ENCODE measurements at regions not wholly inside any gene's neighbourhood (a gene's known extent, or its start where the extent isn't known, plus 50 kb on each side); places are given as distances from the start of the nearest gene placed in this dataset.
"Not testable (repeated sequence)": the region's sequence is repeated elsewhere in the genome, so short reads cannot be mapped to it uniquely, and the experiment has no call there.

DNA sequence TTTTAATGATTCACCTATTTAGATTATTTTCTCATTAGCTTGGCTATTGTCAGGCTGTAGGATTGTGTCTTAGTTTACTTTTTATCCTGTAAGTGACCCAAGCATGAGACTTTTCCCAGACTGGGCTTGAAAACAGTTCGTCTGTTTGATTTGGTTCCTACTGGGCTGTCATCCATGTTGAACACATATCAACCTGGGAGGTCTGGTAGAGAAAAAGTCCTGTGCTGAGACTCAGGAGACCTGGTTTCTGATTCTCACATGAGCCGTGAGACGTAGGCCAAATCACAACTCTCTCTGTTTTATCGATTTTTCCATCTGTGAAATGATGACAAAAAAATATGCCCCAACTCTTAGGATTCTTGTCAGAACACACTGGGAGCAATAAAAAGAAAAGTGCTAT, 98.8 kb upstream of the GALNT15 start:
- in situ Hi-C loops (cut with HindIII; ENCODE audit: low pct_unique_long_range_greater_than_20kb, low sequenced_read_pairs) = no loop called here
- no peak for DNase-seq (ENCODE audit: low read depth, low spot score)

DNA sequence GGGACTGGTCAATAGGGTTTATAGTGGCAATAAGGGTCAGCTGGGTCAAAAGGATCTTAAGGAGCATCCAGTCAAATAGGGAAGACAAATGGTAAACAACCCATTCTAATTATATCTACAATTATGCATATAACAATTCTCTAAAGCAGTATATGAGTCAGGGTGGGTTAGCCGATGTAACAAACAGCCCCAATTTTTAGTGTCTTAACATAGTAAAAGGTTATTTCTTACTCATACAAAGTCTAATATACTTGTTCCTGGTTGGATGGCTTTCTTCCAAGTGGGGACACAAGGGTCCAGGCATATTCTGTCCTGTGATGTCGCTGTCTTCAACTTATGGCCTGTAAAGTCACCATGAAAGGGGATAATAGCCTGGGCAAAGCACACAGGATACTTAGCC, 97.9 kb upstream of the GALNT15 start:
- in situ Hi-C loops (cut with HindIII; ENCODE audit: low pct_unique_long_range_greater_than_20kb, low sequenced_read_pairs) = no loop called here
- no peak for DNase-seq (ENCODE audit: low read depth, low spot score)

DNA sequence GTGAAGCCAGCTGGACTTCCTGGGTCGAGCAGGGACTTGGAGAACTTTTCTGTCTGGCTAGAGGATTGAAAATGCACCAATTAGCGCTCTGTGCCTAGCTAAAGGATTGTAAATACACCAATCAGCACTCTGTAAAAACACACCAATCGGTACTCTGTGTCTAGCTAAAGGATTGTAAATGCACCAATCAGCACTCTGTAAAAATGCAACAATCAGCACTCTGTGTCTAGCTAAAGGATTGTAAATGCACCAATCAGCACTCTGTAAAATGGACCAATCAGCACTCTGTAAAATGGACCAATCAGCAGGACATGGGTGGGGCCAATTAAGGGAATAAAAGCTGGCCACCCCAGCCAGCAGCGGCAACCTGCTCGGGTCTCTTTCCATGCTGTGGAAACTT, 97.3 kb upstream of the GALNT15 start:
- in situ Hi-C loops (cut with HindIII; ENCODE audit: low pct_unique_long_range_greater_than_20kb, low sequenced_read_pairs); DNase-seq (ENCODE audit: low read depth, low spot score): not testable (repeated sequence)

DNA sequence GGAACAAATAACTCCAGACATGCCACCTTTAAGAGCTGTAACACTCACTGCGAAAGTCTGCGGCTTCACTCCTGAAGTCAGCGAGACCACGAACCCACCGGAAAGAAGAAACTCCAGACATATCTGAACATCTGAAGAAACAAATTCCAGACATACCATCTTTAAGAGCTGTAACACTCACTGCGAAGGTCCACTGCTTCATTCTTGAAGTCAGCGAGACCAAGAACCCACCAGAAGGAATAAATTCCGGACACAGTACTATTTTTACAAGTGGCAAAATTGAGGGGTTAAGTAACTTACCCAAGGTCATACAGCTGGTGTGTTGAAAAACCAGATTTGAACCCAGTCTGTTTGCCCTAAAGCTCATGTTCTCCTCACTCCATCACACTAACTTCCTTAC, 96.8 kb upstream of the GALNT15 start:
- in situ Hi-C loops (cut with HindIII; ENCODE audit: low pct_unique_long_range_greater_than_20kb, low sequenced_read_pairs); DNase-seq (ENCODE audit: low read depth, low spot score): not testable (repeated sequence)

DNA sequence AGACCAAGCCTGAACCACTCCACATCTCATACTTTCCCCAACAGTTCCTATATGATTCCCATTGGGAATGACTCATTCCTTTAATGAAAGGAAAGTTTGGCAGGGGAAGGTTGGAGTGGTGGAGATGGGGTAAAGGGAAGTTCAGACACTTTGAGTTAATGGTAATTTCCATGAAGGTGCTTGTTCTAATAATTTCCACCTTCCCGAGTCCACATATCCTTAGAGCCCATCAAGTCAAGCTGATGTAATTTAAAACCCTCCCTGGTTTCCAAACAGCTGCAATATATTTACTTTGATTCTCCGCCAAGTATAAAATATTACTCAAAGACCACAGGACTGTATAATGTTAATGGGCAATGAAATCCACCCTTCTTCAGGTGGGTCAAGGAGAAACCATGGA, 95.0 kb upstream of the GALNT15 start:
- DNase-seq (ENCODE audit: low read depth, low spot score) = no peak
- in situ Hi-C loops (cut with HindIII; ENCODE audit: low pct_unique_long_range_greater_than_20kb, low sequenced_read_pairs) = no loop called here

DNA sequence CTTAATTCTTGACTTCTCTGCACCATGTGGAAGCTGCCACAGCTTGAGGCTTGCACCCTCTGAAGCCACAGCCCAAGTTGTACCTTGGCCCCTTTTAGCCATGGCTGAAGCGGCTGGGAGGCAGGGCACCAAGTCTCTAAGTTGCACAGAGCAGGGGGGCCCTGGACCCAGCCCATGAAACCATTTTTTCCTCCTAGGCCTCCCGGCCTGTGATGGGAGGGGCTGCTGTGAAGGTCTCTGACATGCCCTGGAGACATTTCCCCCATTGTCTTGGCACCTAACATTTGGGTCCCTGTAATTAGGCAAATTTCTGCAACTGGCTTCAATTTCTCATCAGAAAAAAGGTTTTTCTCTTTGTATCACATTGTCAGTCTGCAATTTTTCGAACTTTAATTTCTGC, 92.8 kb upstream of the GALNT15 start:
- in situ Hi-C loops (cut with HindIII; ENCODE audit: low pct_unique_long_range_greater_than_20kb, low sequenced_read_pairs) = no loop called here
- no peak for DNase-seq (ENCODE audit: low read depth, low spot score)

DNA sequence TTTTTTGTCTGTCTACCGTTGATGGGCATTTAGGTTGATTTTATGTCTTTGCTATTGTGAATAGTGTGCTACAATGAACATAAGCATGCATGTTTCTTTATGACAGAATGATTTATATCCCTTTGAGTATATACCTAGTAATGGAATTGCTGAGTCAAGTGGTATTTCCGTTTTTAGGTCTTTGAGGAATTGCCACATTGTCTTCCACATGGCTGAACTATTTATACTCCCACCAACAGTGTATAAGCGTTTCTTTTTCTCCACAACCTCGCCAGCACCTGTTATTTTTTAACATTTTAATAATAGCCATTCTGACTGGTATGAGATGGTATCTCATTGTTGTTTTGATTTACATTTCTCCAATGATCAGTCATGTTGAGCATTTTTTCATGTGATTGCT, 89.6 kb upstream of the GALNT15 start:
- in situ Hi-C loops (cut with HindIII; ENCODE audit: low pct_unique_long_range_greater_than_20kb, low sequenced_read_pairs) = no loop called here
- DNase-seq (ENCODE audit: low read depth, low spot score) = no peak

DNA sequence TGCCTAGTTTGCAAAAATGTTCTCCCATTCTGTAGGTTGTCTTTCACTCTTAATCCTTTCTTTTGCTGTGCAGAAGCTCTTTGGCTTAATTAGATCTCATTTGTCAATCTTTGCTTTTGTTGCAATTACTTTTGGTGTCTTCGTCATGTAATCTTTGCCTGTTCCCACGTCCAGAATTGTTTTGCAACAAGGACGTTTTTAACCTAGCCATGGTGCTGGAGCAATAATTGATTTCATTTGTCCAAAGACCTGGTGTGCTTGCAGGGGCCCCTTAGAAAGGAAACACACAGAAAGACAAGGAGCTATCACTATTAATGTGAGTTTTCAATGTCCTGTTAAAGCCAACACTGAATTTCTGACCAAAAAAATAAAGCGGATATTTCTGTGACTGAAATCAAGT, 89.1 kb upstream of the GALNT15 start:
- DNase-seq (ENCODE audit: low read depth, low spot score) = no peak
- in situ Hi-C loops (cut with HindIII; ENCODE audit: low pct_unique_long_range_greater_than_20kb, low sequenced_read_pairs) = no loop called here

DNA sequence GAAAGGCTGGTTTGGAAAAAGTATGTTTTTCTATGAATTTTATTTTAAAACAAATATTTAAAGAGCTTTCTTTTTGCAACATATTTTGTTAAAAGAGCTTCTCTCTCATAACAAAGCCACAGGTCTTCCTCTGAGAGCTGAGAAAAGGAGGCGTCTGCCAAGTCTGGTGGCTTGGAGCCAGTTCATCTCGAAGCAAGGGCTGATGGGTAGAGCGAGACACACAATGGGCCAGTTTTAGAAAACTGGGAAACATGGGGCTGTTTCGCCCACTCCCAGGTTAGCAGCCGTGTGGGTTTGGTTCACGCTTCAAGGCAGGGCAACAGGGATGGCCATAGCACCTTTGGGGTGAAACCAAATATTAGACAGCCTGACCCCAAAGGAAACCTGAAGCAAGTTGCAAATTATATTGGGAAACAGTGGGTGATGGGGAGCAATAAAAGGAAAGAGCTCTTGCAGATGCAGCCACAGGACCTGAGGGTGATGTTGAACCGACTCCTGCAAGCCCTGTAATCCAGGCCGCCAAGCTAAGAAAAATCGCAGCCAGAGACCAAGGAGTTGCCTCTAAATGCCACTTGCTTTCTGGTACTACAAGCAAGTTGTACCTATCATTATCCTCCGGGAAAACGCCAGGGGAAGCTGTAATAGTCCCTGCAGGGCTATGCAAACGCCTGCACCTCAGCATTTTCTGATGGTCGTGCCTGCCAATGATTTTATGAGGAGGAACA, 88.4 kb upstream of the GALNT15 start:
- in situ Hi-C loops (cut with HindIII; ENCODE audit: low pct_unique_long_range_greater_than_20kb, low sequenced_read_pairs) = no loop called here
- DNase-seq (ENCODE audit: low read depth, low spot score) = no peak

DNA sequence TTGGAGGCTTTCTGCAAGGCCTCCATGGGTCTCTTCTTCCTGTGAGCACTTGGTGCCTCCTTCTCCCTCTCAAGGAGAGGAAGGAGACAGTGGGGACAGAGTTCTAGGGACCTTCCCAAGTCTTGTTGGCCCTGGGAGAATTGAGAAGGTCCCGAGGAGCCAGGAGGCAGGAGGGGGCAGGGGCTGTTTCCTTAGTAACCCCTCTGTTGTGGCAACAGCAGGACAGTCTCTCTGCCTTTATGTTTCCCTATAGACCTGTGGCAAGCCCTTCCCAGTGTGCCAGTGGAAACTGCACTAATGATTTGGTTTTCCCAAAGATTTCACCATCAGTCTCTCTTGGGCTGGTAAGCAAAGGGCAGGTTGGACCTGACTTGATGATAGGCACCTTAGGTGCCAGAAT, 87.8 kb upstream of the GALNT15 start:
- no peak for DNase-seq (ENCODE audit: low read depth, low spot score)
- in situ Hi-C loops (cut with HindIII; ENCODE audit: low pct_unique_long_range_greater_than_20kb, low sequenced_read_pairs) = no loop called here

DNA sequence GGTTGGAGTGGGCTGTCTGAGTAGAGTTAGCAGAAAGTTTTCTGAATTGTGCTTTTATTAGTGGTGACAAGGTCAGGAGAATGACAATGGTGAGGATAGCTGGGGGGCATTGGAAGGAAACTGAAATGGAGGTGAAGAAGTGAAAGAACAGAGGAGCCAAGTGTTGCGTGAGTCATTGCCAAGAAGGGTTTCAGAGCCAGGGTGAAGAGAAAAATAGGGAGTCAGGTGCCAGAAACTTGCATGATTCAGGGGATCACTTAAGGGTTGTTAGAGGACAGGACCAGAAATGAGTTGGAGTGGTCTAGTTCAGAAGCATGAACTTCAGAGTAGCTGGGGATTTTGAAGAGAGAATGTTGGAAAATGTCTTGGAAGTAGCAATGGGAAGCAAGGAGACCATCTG, 86.0 kb upstream of the GALNT15 start:
- DNase-seq (ENCODE audit: low read depth, low spot score) = no peak
- in situ Hi-C loops (cut with HindIII; ENCODE audit: low pct_unique_long_range_greater_than_20kb, low sequenced_read_pairs) = no loop called here

DNA sequence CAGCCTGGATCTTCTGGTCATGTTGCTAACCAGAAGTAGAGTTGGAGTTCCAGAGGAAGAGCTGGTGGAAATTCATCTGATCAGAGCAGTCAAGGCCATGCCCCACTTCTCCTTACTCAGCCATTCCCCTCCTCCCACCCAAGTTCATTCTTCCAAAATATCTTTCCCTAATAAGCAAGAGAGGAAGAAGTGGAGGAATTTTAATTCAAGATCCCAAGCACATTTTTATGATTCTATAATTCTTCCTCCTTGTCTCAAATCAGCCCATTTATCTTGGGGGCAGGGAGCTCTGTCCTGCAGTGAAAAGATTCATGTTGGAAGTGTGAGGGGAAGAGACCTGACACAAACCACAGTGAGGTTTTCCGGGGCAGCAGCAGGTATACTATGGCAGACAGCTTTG, 85.0 kb upstream of the GALNT15 start:
- in situ Hi-C loops (cut with HindIII; ENCODE audit: low pct_unique_long_range_greater_than_20kb, low sequenced_read_pairs) = no loop called here
- DNase-seq (ENCODE audit: low read depth, low spot score) = no peak

DNA sequence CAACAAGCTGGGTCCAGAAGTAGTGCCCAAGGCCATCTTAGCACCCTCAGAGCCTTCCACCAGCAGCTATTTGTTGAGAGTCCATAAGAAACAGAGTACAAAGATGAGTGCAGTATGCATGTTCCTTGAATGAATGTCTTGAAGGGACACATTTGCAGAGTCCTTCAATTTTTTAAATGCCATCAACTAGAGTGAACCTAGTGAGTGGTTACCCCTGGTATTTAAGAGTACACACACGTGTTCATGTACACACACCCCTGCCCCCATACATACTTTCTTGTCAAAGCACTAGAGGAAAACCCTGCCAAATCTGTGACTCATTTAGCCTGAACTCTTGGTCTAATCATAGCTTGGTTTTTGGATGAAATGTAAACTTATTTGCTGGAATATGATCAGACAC, 84.5 kb upstream of the GALNT15 start:
- DNase-seq (ENCODE audit: low read depth, low spot score) = no peak
- in situ Hi-C loops (cut with HindIII; ENCODE audit: low pct_unique_long_range_greater_than_20kb, low sequenced_read_pairs) = no loop called here

DNA sequence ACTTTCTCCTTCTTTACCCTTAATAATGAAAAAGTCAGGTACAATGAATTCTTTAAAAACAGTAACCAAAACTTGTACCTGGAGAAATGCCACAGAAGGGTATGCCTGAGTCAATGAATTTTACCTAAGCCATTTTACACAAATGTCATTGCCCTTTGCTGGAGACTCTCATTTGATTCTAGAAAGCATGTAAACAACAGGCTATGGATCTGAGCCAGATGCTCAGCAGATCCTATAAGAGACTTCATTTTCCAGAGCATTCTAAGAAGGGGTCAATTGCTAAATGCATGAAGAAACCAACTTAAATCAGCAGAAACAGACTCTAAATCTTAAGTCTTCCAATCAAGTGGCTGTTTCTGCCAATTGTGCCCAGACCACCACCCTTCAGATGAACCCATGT, 83.8 kb upstream of the GALNT15 start:
- in situ Hi-C loops (cut with HindIII; ENCODE audit: low pct_unique_long_range_greater_than_20kb, low sequenced_read_pairs) = no loop called here
- DNase-seq (ENCODE audit: low read depth, low spot score) = no peak

DNA sequence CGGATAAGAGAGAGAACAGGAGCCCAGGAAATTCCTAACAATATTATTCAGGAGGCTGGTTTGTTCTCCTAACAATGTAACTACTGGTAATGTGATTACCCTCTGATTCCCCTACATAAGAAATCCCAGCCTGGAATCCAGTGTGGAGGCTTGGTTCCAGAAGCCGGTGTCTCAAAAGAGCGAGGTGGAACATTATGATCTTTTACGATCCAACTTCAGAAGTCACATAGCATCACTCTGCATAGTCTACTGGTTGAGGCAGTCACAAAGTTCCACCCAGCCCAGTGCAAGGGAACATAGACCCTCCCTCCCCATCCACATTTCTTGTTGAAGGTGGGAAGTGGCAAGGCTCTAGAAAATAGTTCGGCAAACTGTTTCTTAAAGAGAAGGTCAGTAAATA, 81.6 kb upstream of the GALNT15 start:
- DNase-seq (ENCODE audit: low read depth, low spot score) = no peak
- in situ Hi-C loops (cut with HindIII; ENCODE audit: low pct_unique_long_range_greater_than_20kb, low sequenced_read_pairs) = no loop called here

DNA sequence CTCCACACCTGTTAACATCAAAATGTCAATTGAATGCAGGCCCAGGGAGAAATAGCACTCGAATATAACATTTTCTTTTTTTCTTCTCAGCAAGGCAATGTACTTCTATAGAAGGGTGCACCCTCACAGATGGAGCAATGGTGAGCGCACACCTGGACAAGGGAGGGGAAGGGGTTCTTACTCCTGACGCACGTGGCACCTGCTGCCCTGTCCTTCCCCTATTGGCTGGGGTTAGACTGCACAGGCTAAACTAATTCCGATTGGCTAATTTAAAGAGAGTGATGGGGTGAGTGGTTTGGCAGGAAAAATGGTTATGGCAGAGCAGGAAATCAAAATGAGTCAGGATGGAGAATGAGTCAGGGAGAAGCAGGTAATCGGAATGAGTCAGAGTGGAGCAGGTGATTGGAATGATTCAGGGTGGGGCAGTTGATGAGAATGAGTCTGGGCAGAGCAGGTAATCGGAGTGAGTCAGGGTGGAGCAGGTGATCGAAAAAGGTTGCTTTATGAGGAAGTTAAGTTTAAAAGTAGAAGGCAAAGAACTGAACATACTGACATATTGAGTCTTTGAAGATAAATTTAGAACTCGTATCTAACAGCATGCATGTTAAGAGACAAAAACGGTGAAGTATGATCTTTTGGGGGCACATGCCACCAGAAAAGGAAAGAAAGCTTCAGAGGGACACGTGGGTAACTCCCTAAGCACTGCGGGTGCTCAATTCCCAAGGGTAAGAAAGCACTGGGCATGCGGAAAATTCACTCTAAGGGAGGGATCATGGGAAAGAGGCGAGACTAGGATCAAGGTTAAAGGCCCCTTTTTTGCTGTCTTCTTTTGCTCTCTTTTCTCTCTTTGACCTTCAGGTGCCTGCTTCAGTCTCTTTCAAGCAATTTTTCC, 72.9 kb upstream of the GALNT15 start:
- in situ Hi-C loops (cut with HindIII; ENCODE audit: low pct_unique_long_range_greater_than_20kb, low sequenced_read_pairs) = no loop called here
- DNase-seq (ENCODE audit: low read depth, low spot score) = no peak

DNA sequence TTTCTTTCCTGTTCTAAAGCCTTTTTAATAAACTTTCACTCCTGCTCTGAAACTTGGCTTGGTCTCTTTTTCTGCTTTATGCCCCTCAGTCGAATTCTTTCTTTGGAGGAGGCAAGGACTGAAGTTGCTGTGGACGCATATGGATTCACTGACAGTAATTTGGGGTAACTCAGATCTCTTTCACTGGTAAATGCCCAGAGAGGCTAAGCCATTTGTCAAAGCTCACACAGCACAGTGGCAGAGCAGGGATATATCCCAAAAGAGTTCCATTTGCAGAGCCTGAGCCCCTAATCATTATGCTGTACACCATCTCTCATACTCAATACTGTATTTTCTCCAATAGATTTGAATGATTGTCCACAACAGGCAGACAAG, 72.3 kb upstream of the GALNT15 start:
- in situ Hi-C loops (cut with HindIII; ENCODE audit: low pct_unique_long_range_greater_than_20kb, low sequenced_read_pairs) = no loop called here
- no peak for DNase-seq (ENCODE audit: low read depth, low spot score)

DNA sequence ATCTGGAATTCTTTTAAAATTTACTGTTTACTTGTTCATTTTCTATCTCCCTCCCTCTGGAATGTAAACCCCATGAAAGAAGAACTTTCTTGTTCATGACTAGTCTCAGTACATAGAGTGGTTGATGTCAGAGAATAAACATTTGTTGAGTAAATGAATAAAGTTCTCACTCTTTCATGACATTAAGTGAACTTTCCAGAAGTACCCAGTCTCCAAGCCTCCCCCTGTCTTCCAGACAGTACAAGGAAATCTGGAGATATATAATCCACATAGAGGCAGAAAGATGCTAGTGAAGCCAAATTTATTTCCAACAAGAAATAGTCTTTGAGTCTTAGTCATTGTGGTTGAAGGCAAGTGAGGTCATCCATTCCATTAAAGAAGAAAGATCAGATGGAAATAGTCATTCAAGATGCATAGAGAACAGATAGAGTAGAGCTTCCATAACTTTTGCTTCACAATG, 71.5 kb upstream of the GALNT15 start:
- in situ Hi-C loops (cut with HindIII; ENCODE audit: low pct_unique_long_range_greater_than_20kb, low sequenced_read_pairs) = no loop called here

DNA sequence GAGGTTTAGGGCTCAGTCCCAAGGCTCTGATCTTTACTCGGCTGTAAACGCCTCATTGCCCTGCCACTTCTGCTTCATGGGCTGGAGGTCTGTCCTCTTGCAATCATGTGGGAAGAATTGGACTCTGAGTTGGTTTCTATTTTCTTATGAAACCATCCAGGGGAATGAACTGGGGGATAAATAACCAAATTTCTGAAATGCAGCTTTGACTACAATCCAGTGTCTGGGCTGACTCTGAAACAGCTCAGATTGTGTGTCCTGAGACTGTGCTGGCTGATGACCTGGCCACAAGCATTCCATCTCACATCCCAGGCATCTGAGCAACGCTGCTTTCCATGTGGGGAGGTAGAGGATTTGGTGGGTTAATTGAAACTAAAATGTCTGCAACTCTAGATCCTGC, 71.0 kb upstream of the GALNT15 start:
- DNase-seq (ENCODE audit: low read depth, low spot score) = no peak
- in situ Hi-C loops (cut with HindIII; ENCODE audit: low pct_unique_long_range_greater_than_20kb, low sequenced_read_pairs) = no loop called here

More for the DNA sequence above, 71.5 kb upstream of the GALNT15 start:
- DNase-seq (ENCODE audit: low read depth, low spot score) = peak; percentile 9

Measured in SK-MEL-5 (cell line).